ENCODE measurements at regions not wholly inside any gene's neighbourhood (a gene's known extent, or its start where the extent isn't known, plus 50 kb on each side); places are given as distances from the start of the nearest gene placed in this dataset.
A peak's percentile ranks its signal among the peaks of the same experiment; 100 is the strongest.
"Not testable (repeated sequence)": the region's sequence is repeated elsewhere in the genome, so short reads cannot be mapped to it uniquely, and the experiment has no call there.

DNA sequence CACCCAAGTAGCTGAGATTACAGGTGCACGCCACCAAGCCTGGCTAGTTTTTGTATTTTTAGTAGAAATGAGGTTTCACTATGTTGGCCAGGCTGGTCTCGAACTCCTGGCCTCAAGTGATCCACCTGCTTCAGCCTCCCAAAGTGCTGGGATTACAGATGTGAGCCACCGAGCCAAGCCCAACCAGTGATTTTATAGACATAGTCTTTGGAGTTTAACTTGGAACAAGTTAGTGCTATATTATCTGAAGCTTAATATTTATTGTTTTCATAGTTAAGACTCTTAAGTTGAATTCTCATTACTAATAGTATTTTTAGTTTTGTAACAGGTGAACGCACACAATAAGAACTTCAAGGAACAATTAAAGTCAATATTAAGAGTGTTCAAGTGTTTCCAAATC lies 122.1 kb downstream of the SPAG6 start:
- not testable (repeated sequence) for DNase-seq

DNA sequence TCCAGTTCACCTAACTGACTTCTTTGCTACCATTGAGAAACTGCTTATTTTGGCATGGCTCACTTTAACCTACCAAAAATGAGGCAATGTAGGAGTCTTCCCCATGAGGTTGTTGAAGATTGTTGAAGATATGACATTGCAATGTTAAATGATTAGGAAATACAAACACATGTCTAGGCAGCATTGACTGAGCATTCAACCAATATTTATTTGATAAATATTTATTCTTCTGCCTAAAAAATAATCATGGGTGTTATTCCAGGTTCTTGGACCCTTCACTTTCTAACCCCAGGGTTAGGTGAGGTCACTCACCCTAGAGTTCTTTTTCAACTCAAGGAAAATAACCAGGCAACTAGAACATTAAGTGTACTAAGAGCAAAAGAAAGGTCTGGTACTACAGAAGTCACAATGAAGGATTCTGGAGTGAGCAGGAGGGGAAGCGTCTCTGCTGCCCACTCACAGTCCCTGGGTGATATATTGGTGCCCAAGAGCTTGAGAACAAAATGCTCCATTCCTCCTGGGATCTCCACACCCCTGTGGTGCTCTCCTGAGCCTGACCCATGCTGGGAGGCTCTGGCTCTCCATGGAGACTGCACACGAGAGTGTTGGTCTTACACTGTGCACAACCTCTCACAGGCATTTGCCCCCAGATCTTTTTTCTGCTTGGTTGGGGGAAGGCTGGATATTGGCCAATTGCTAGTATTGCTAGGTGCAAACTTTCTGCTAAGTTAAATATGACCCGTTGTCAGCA lies 123.4 kb downstream of the SPAG6 start:
- DNase-seq: no peak

DNA sequence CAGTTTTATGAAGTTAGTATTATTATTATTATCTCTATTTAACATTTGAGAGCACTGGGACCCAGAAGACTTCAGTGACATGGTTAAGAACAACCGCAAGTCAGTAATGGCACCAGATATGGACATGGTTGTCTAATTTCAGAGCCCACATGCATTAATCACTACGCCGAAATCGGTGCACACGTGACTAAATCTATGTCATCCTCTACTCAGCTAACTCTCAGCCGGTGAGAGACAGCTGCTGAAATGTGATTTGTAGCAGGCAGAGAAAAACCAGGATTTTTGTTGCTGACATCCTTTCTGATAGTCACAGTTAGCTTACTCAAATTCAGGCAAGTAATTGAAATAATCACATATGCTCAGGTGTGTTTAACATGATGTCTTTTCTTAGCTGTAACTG lies 127.7 kb downstream of the SPAG6 start:
- no peak for DNase-seq

DNA sequence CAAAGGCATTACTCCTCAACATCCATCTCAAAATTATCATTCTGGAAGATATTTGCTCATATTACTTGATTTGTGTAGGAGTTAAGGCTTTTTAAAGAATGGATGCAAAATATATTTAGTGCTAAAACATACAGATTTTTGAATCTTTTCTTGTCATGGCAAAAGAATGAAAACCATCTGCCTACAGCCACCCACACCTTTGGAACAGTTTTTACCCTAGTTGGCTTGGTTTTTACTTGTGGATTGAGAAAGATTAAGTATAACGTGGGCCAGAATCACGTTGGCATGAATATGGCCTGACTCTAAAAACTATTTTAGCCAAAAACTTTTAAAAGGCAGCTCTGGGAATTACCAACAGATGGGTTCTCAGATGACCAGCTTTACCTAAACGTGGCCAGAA lies 128.2 kb downstream of the SPAG6 start:
- DNase-seq: no peak

DNA sequence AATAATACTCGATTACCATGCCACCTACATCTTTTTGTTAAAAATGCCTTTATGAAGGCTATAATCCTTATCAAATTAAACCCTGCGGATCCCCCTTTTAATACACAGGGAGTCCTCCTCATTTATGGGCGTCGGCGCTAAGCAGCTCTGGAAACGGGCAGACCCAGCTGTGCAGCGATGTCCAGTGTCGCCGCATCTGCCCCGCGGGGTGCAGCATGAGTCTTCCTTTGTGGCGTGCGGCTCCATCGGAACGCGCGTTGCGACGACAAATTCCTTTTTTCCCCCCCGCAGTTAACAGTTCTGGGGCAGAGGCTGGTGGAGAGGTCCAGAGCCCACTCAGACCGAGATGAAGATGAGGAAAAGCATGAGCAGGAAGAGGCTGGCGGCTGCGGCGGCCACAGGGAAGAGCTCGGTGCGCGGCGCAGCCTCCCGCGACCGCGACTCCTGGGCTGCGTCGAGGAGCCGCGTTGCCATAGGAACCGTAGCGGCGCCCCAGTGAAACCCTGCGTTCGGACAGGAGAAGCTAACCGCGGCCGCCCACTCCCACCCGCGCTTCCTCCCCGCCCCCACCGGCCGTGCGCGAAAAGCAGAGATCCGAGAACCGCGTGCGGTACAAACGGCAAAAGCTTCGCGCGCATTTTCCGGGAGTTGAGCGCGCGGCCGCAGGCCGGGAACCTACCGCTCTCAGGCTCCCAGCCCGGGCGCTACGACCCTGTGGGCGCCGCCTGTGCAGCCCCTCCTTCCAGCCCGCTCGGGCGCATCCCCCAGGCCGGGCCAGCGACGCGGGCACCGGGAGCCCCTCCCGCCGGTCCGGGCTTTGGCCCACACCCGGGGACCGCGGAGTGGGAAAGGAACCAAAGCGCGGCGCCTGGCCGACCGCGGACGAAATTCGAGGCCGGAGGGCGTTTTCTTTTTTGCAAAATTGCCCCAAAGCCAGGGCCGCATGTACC lies 130.6 kb downstream of the SPAG6 start:
- DNase-seq: peak; percentile 25 to 39

DNA sequence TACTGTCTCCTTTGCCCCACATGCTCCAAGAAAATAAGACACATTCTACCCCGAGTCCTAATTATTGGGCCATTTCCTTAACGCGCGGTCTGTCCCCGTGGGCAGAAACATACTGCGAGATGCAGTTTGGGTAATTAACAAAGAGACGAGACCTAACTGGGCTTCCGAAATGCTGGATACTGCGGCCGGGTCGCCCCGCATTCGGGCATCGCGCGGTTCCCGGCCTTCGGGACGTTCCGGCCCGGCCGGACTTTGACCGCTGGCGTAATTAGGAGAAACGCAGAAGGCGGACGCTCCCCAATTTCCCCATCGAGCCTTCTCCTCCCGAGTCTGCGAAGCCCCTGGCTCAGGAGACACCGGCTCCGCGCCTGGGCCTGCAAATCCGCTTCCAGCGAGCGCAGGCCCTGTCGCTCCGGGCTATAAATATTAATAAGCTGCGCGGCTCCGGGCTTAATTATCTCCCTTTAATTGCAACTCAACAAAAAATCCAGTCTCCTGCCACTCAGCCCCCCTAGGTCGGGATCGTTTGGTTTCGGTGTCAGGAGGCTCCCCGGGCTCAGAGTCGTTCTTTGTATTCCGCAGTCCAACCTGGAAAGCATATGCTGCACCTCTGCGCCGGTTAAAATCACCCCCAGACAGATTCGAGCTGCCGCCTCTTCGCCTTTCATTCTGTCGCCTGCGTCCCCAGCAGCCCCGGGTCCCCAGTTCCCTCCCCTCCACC lies 131.5 kb downstream of the SPAG6 start:
- DNase-seq: no peak

DNA sequence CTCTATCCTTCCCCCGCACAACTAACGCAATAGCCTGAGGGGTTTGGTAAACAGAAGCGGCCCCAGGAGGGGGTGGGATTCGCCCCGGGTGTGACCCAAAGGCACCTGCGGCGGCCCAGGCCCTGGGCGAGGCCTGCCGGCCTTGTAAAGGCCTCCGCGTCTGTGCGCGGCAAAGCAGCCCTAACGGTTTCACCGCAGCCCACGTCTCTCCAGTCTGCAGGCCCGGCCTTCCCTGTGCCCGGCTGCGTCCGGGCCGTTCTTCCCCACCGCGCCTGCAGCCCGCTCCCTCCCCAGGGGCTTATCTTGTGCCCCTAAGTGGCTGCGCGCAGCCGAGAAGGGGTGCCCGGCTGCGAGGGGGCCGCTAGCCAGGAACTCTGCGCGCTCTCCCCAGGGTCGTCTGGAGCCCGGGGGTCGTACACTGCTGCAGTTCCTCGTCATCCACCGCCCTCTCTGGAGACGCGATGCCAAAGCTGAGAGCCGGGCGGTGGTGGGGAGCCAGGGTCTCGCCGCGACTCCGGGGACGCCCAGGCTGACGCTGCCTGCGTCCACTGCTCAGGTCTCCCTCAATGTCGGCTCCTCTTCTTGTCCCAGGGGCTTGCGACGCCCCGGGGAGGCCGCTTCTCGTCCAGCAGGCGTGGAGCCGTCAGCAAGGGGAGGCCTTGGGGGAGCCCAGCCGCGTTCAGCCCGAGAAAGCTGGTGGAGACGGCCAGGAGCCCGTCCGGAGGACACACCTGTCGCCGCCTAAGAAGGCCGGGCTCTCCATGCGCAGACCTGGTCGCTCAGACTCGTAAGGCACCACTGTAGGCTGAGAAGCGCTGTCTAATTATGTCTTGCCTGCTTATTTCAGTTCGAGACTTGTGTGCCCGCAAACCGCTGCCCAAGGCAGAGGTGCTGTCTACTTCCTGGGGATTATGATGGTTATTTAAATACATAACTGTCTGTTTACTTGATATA lies 132.3 kb downstream of the SPAG6 start:
- DNase-seq: no peak

DNA sequence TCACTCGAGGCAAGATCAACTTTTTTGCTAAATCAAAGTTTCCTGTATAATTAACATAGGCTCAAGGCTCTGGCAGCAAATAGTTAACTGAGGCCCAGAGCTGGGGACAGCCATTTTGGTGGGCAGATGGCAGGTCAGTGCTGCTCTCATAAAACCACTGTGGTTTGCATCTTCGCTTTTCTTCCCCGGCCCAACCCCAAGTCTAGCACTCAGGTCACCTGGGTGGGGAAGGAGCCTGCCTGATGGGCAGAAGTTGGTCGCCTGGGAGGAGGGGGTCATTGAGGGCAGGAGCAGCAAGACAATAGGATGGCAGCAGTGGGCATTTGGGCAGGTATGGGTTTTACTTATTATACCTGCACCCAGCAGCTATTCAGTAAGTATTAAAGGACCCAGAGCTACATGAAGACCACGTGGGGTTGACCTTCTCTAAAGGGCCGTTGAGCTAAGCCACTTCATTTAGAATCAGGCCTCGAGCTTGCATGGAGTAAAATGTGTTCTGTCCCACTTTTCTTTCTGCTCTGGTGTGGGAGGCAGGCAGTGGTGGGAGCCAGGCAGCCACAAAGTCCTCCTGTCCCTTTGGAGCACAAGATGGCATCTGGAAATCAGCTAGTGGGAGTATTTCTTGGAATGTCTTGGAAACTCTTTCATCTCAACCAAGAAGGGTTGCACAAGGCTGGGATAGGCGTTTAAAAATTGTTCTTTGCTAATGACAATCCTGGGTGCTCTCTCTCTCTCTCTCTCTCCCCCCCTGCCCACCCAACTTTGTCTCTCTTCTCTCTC lies 133.4 kb downstream of the SPAG6 start:
- no peak for DNase-seq

DNA sequence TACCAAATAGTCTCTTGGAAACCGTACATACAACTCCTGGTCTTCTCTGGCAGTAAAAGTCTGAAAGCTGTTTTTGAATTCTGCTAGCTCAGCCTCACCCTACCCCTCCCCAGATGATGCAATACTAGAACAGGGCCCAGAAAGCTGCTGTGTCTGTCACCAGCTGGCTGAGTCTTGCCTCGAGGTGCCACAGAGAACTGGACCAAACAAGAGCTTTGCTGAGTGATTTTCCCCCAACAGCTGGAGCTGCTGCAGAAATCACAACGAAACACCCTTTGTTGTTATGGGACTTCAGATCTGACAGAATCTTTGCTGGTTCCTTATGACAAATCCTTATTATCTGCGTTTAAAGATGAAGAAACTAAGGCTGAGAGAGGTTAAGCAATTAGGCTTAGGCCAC lies 134.1 kb downstream of the SPAG6 start:
- no peak for DNase-seq

DNA sequence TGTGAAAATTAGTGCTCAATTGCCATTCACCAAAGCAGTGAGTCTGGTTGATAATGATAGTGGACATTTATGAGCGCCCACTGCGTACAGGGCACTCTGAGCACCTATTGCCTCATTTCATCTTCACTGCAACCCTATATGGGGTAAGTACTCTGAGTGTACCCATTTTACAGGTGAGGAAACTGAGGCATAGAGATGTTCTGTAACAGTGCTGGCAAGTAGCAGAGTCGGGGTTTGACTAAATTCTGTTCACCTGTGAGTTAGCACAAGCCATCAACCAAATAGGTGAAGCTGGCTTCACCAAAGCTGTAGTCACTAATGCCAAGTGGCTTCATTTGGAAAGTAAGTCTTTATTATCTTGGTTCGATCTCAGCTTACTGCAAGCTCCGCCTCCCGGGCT lies 135.8 kb downstream of the SPAG6 start:
- DNase-seq: no peak

DNA sequence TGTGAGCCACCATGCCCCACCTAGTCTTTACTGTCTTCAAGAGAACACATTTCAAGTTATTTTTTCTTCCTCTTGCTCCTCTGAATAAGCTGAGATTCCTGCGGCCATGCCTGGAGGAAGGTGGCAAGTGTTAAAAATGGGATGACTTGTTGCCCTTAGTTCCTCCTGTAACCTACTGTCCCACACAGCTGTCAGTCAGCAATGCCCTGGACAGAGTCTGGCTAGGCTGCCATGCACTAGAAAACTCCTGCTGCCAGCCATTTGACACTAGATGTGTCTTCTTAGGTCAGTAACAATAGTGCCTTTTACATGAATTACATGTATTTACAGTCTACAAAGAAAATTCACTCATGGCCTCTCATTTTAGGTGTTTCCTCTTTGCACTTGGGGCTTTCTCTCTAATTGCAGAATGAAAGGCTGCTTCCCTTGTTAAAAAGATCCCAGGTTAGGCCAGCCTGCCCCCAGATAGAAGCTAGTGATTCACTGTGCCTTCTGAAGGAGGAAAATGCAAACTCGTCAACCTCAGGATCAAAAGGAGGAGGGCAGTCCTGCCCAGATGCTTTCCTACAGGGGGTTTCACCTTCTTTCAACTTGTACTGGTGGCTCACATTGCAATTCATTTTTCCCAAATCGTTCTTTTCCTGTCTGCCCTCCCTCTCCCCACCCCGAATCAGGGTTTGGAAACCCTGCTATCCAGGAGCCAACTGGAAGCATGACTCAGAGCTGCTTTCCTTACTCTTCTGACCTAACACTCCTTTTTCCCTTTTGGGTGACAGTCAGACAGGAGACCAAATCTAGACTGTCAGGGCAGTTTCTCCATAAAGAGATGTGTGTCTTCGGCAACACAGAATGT lies 136.6 kb downstream of the SPAG6 start:
- no peak for DNase-seq

DNA sequence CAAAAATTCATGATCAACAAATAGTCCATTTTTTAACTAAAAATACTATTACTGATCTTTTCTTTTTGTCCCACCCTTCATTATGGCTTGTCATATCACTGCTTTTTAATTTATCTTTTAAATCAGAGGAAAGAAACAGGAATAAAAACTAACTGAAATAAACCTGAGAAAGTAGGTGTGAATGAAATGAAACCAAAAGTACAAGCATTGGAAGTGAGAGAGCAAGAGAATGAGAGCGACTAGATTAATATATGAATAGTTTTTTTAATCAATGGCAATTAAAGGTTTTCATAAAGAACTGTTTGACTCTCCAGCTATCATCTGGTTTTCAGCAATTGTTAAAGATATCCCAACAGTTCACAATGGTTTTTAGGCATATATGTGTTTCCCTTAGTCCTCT lies 137.8 kb downstream of the SPAG6 start:
- no peak for DNase-seq
